GM12878 (cell line): ENCODE measurements at regions not wholly inside any gene's neighbourhood (a gene's known extent, or its start where the extent isn't known, plus 50 kb on each side); places are given as distances from the start of the nearest gene placed in this dataset.

Experiments used
- ATAC-seq: fragments of 200-7000 bp; cut with Tn5 transposase; 3 replicates; pipeline ENCODE4 v1.9.1; 2020; ENCODE audit warnings: mild to moderate bottlenecking, moderate library complexity
- BruUV-seq: library from RNA; stranded (reverse); fragments of 400-500 nt; replicated peaks from 2 replicates; lab custom pipeline; 2021; lab: Mats Ljungman, UMichigan
- CTCF ChIA-PET: fragments of 300-600 bp; sonication (Branson Sonifier 250); formaldehyde crosslinking; extraction: SDS; loops from one replicate; lab custom pipeline; 2021; ENCODE audit warnings: inconsistent platforms; lab: Yijun Ruan, JAX
- POLR2A ChIA-PET: fragments of 350-600 bp; formaldehyde crosslinking; extraction: SDS; loops from one replicate; lab custom pipeline; 2021; ENCODE audit warnings: inconsistent platforms; lab: Charles Lee
- RAD21 ChIA-PET: fragments of 300-600 bp; sonication (Branson Sonifier 250); formaldehyde crosslinking; loops from one replicate; lab custom pipeline; 2023; ENCODE audit warnings: antibody characterized with exemption; ENCODE audit not compliant: unreplicated experiment; lab: Charles Lee
- SMC1A ChIA-PET: fragments of 300-600 bp; sonication (Branson Sonifier 250); formaldehyde crosslinking; loops from one replicate; lab custom pipeline; 2023; ENCODE audit not compliant: unreplicated experiment, uncharacterized antibody; lab: Charles Lee
- DNase-seq: peaks from one replicate; pipeline ENCODE4 v3.0.0-alpha.2; 2011; ENCODE audit warnings: low read depth, low spot score
- FAIRE-seq: peaks from 3 replicates; lab custom pipeline; 2011; peaks lifted over from hg19 to GRCh38; lab: Jason Lieb, UNC
- H2AFZ ChIP-seq: 2 replicates; pipeline ENCODE4 v1.6.0; 2011; ENCODE audit warnings: low read depth, low read length, control low read depth; ENCODE audit not compliant: control insufficient read depth
- H3K27ac ChIP-seq: 2 replicates; pipeline ENCODE4 v1.5.1; 2011; ENCODE audit warnings: control low read depth; ENCODE audit not compliant: control insufficient read depth, insufficient read depth
- H3K27me3 ChIP-seq, 2 experiments: replicated peaks in 1 of 2; 2 replicates each; pipeline versions ENCODE4 v1.6.0 to v1.6.1; 2011; ENCODE audit warnings: low read length in 1 of 2; ENCODE audit not compliant: control insufficient read depth in 2 of 2, insufficient read depth in 2 of 2
- H3K36me3 ChIP-seq, 2 experiments: 2 replicates each; pipeline ENCODE4 v1.5.1; 2011; ENCODE audit warnings: low read length in 1 of 2; ENCODE audit not compliant: control insufficient read depth in 2 of 2, insufficient read depth in 2 of 2
- H3K4me1 ChIP-seq: 2 replicates; pipeline ENCODE4 v1.6.1; 2011; ENCODE audit warnings: mild to moderate bottlenecking, low read length, moderate library complexity, mixed read lengths; ENCODE audit not compliant: control insufficient read depth, insufficient read depth
- H3K4me2 ChIP-seq: 2 replicates; pipeline ENCODE4 v1.6.0; 2011; ENCODE audit warnings: control low read depth; ENCODE audit not compliant: control insufficient read depth, insufficient read depth
- H3K4me3 ChIP-seq: fragments of 200-600 bp; sonication (generic); 2 replicates; pipeline ENCODE4 v1.5.1; 2016
- H3K79me2 ChIP-seq: 2 replicates; pipeline ENCODE4 v1.6.0; 2011; ENCODE audit warnings: low read length; ENCODE audit not compliant: control insufficient read depth, insufficient read depth
- H3K9ac ChIP-seq: 2 replicates; pipeline ENCODE4 v1.8.0; 2011; ENCODE audit warnings: low read length, control low read depth, mixed read lengths; ENCODE audit not compliant: control insufficient read depth, insufficient read depth
- H3K9me3 ChIP-seq: replicated peaks from 3 replicates; pipeline ENCODE4 v1.5.1; 2011; ENCODE audit warnings: mild to moderate bottlenecking, low read length; ENCODE audit not compliant: control insufficient read depth, insufficient read depth
- H4K20me1 ChIP-seq: 2 replicates; pipeline ENCODE4 v1.6.0; 2011; ENCODE audit not compliant: control insufficient read depth, insufficient read depth
- EED ChIP-seq: sonication (generic); IDR thresholded peaks from 2 replicates; pipeline ENCODE4 v1.6.1; 2016; ENCODE audit warnings: antibody characterized with exemption, low read depth
- FOS ChIP-seq: IDR thresholded peaks from 3 replicates; pipeline ENCODE4 v1.6.1; 2011; ENCODE audit warnings: borderline replicate concordance; ENCODE audit not compliant: insufficient read length; ENCODE audit errors: extremely low read depth
- POLR2A ChIP-seq: IDR thresholded peaks from 2 replicates; pipeline ENCODE4 v1.6.1; 2011; ENCODE audit warnings: low read depth, mild to moderate bottlenecking, low read length
- RAD51 ChIP-seq: fragments of 450-650 bp; IDR thresholded peaks from 2 replicates; pipeline ENCODE4 v1.6.1; 2016; ENCODE audit warnings: moderate library complexity, mild to moderate bottlenecking, inconsistent platforms
- ZSCAN29 ChIP-seq: fragments of 450-650 bp; IDR thresholded peaks from 2 replicates; pipeline ENCODE4 v1.6.1; 2017; ENCODE audit warnings: mild to moderate bottlenecking, moderate library complexity
- WGBS: methylation state at CpG from one replicate; pipeline ENCODE4 v1.1.6; 2016; ENCODE audit warnings: low lambda C conversion rate; ENCODE audit not compliant: insufficient replicate concordance, insufficient coverage; ENCODE audit errors: missing lambda C conversion rate; 5-methylcytosine and 5-hydroxymethylcytosine counted together
- in situ Hi-C: fragments of 300-500 bp; cut with MboI; formaldehyde crosslinking; loops from 9 replicates; pipeline ENCODE4 v1.14.3; 2018; ENCODE audit warnings: mixed read lengths
- intact Hi-C: fragments of 100-400 bp; cut with micrococcal nuclease; formaldehyde crosslinking; loops from one replicate; pipeline ENCODE4 v1.14.2; 2022; ENCODE audit not compliant: unreplicated experiment

DNA sequence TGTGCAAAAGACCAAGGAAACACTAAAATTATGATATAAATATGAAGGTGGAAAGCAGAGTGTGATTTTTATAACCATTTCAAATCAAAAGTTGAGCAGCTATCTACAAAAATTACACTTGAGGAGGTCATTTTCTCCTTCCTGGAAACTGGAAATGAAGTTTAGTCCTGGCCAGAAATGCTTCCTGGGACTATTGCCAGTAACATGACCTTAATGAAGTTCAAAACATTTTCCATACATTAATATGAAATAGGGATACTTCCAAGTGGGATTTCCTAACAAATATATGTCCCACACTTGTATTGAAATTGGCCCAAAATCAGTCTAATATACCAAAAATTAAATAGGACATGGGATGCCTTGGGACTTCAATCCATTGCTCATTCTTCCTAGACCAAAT is 1556.8 kb upstream of the MIR17HG start:
- no peaks in the 10 kb centered on the region for H3K79me2 ChIP-seq
- no peak overlapping the region for H3K27ac ChIP-seq
- no peak overlapping the region for H2AFZ ChIP-seq
- RAD21 ChIA-PET, result no interaction called here
- H4K20me1 ChIP-seq, result no peaks in the 10 kb centered on the region
- DNase-seq (no peak), ATAC-seq (no peak), FAIRE-seq (no peak)
- intact Hi-C loops (no loop called here), in situ Hi-C loops (no loop called here)
- no TSS peak for BruUV-seq
- H3K9me3 ChIP-seq, result no peaks in the 10 kb centered on the region
- H3K27me3 ChIP-seq, result no peaks in the 10 kb centered on the region
- H3K4me2 ChIP-seq, result no peak overlapping the region
- TF ChIP-seq FOS (no peak), RAD51 (no peak), POLR2A (no peak)
- no peaks in the 10 kb centered on the region for H3K4me1 ChIP-seq
- no peak overlapping the region for H3K4me3 ChIP-seq
- no peaks in the 10 kb centered on the region for H3K36me3 ChIP-seq
- SMC1A ChIA-PET, result no interaction called here
- no peak overlapping the region for H3K9ac ChIP-seq
- CTCF ChIA-PET, result no interaction called here
- POLR2A ChIA-PET, result no interaction called here

DNA sequence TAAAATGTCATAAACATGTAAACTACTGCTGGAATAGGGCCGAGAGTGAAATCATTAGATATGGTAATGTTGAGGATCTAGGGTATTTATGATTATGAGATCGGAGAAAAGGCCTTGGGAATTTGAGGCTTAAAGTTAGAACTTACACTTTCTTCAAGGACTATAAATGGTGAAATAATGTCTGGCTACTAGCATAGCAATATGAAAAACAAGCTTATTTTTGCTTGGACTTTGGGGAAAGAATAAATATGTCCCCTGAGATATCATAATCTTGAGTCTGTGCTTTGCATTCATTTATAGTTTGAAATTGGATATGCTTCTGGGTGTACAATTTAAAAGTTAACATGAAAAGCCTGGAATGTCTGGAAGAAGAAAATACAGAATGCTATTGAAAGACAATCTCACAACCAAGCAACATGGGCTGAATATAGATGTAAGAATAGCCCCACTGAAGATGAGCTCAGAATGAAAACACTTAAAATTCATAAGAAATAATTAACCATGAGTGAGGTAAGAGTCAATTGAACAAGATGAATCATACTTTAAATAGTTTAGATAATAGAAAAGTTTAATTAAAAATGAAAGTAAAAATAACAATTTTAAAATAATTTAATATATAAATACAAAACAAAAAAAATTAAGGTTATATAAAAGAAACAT is 1555.4 kb upstream of the MIR17HG start:
- no peak overlapping the region for H2AFZ ChIP-seq
- in situ Hi-C loops, result no loop called here
- BruUV-seq, result no TSS peak
- ChIA-PET SMC1A (no interaction called here), RAD21 (no interaction called here), POLR2A (no interaction called here), CTCF (no interaction called here)
- FAIRE-seq, result no peak
- no peak for ATAC-seq
- H3K4me1 ChIP-seq, result no peaks in the 10 kb centered on the region
- no peak overlapping the region for H3K4me2 ChIP-seq
- no peak for DNase-seq
- H3K79me2 ChIP-seq, result no peaks in the 10 kb centered on the region
- H4K20me1 ChIP-seq, result no peaks in the 10 kb centered on the region
- H3K27ac ChIP-seq, result no peak overlapping the region
- H3K9me3 ChIP-seq, result no peaks in the 10 kb centered on the region
- no peaks in the 10 kb centered on the region for H3K27me3 ChIP-seq
- TF ChIP-seq EED (no peak), ZSCAN29 (no peak)
- no peaks in the 10 kb centered on the region for H3K36me3 ChIP-seq
- 48% methylated on average over 2 of the region's 2 CpGs for WGBS
- no peak overlapping the region for H3K4me3 ChIP-seq
- intact Hi-C loops, result no loop called here
- H3K9ac ChIP-seq, result no peak overlapping the region
